Heart left ventricle (tissue), 13 donors: ENCODE measurements at regions not wholly inside any gene's neighbourhood (a gene's known extent, or its start where the extent isn't known, plus 50 kb on each side); places are given as distances from the start of the nearest gene placed in this dataset.

Source experiments
- POLR2A ChIP-seq, 2 donors: fragments of 450-650 bp; IDR thresholded peaks; one replicate each; pipeline ENCODE4 v1.6.1; 2017; ENCODE audit warnings: antibody characterized with exemption in 2 of 2, mild to moderate bottlenecking in 2 of 2, moderate library complexity in 2 of 2
- TF ChIP-seq, protein P1 (sequence below), 12 donors: fragments of 200-600 bp; sonication (generic) in 4 of 12; IDR thresholded peaks; one replicate each; pipeline versions ENCODE4 v1.5.0 to v1.8.0; 2018 to 2022; ENCODE audit warnings: antibody characterized with exemption in 12 of 12, mild to moderate bottlenecking in 5 of 12
- donor health status: ischemic (EF 13 %, LVEDD 7.1; RV severe dilation, severe dysfunction).
- donor health status: DM: no; HTN: yes; CAD: no.
- donor health status: DM: no; HTN: no; CAD: no.
- donor health status: ischemic (EF 25% LVEDD 6.9; RV normal size, moderate dysfunction).
- donor health status: ischemic (EF 25% LVEDD 5.7; RV mildly dilated, moderate dysfunction).
- donor health status: ischemic (EF 35%, LVEDD 5.7; RV mildly dilated, moderate dysfunction).
- donor health status: nonischemic (EF 11% LVEDD 7.7; RV severe dilation, severe dysfunction).
- donor health status: DM: yes; HTN: yes; CAD: no.
- donor health status: PGD.
- donor health status: ischemic (EF 29% LVEDD 5.4; RV normal size, mild dysfunction).
- donor health status: nonischemic (EF 23%, LVEDD 6.1; RV moderate dilation, normal function).

DNA sequence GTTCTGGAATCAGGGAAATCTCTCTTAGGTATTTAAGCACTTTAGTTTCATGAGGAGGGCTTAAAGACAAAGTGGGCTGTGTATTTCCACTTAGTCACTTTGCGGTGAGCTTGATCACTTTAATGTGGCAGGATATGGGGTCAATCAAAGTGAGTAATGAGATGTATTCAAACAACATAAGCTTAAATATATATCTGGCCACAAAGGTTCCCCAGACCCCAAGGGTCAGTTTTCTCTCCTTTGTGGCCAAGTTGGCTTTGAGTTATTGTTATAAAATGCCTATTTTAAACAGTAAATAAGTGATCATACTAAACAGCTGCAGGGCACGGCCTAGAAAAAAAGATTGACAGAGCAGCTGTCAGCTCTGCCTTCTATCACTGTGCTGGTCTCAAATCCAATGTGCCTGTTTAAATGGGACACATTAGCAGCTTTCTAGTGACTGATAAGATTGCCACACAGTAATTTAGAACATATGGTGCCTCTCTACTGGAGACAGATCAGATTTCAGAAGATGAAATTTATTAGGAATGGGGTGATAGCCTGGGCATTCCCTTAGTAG is 363.9 kb downstream of the AGTPBP1 start:
- TF ChIP-seq POLR2A (IDR thresholded peaks at IDR 0.05) = no peak
- TF ChIP-seq, protein P1, sequence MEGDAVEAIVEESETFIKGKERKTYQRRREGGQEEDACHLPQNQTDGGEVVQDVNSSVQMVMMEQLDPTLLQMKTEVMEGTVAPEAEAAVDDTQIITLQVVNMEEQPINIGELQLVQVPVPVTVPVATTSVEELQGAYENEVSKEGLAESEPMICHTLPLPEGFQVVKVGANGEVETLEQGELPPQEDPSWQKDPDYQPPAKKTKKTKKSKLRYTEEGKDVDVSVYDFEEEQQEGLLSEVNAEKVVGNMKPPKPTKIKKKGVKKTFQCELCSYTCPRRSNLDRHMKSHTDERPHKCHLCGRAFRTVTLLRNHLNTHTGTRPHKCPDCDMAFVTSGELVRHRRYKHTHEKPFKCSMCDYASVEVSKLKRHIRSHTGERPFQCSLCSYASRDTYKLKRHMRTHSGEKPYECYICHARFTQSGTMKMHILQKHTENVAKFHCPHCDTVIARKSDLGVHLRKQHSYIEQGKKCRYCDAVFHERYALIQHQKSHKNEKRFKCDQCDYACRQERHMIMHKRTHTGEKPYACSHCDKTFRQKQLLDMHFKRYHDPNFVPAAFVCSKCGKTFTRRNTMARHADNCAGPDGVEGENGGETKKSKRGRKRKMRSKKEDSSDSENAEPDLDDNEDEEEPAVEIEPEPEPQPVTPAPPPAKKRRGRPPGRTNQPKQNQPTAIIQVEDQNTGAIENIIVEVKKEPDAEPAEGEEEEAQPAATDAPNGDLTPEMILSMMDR (IDR thresholded peaks at IDR 0.05) = no peak
